ENCODE measurements at regions not wholly inside any gene's neighbourhood (a gene's known extent, or its start where the extent isn't known, plus 50 kb on each side); places are given as distances from the start of the nearest gene placed in this dataset.

DNA sequence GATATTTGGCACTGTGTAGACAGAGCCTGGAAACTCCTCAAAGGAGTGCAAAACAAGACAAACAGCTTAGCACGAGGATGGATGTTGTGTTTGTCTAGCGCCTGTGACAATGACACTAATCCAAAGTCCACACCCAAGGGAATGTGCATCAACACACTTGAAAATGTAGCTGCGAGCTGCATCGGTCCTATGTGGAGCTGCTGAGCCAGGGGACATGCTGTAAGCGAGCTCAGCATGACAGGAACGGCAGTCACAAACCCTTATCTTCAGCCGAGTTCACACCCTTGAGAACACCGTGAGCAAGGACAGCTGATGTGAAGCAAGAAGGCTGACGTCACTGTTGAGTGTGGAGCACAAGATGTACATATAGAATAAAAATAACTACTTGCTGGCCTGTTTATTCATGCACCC lies 684.3 kb downstream of the QKI start:
- no peak for TF ChIP-seq POLR2A (IDR thresholded peaks at IDR 0.05; ENCODE audit: low read depth)
- TF ChIP-seq, protein P1, sequence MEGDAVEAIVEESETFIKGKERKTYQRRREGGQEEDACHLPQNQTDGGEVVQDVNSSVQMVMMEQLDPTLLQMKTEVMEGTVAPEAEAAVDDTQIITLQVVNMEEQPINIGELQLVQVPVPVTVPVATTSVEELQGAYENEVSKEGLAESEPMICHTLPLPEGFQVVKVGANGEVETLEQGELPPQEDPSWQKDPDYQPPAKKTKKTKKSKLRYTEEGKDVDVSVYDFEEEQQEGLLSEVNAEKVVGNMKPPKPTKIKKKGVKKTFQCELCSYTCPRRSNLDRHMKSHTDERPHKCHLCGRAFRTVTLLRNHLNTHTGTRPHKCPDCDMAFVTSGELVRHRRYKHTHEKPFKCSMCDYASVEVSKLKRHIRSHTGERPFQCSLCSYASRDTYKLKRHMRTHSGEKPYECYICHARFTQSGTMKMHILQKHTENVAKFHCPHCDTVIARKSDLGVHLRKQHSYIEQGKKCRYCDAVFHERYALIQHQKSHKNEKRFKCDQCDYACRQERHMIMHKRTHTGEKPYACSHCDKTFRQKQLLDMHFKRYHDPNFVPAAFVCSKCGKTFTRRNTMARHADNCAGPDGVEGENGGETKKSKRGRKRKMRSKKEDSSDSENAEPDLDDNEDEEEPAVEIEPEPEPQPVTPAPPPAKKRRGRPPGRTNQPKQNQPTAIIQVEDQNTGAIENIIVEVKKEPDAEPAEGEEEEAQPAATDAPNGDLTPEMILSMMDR (IDR thresholded peaks at IDR 0.05), result no peak

All from esophagus muscularis mucosa (tissue), 3 donors.